ENCODE measurements at regions not wholly inside any gene's neighbourhood (a gene's known extent, or its start where the extent isn't known, plus 50 kb on each side); places are given as distances from the start of the nearest gene placed in this dataset.

DNA sequence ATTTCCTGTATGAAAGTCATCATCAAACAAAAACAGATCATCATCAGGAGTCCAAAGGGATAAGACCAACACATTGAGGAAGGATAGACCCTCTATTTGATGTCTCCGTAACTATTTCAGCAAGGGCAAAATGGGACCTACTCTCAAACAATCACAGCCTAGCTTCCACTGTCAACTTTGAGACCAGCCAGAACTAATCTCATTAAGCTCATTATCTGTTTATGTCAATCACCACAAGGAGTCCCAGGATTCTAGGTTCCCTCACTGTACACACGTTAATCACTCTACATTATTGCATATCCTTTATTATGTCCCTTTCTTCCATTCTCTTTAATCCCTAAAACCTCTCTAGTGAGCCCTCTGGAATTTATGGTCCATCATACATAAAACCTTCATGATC, 370.3 kb upstream of the LINC00305 start:
- Histone ChIP-seq H3K27me3 (ENCODE audit: insufficient read depth, low read length) (no peaks in the 10 kb centered on the region), H3K79me2 (ENCODE audit: insufficient read depth, low read length) (no peaks in the 10 kb centered on the region), H2BK15ac (ENCODE audit: low read depth, low read length) (no peak overlapping the region), H4K5ac (ENCODE audit: insufficient read length, low read depth, low read length) (no peak overlapping the region), H3K9ac (ENCODE audit: extremely low read depth, insufficient read length, low read length) (no peak overlapping the region), H3K14ac (ENCODE audit: insufficient read depth, low read length) (no peak overlapping the region), H4K91ac (ENCODE audit: insufficient read length, low read depth, low read length) (no peak overlapping the region), H2BK12ac (ENCODE audit: insufficient read length, low read depth, low read length) (no peak overlapping the region), H3K23ac (ENCODE audit: insufficient read length, low read depth, low read length) (no peak overlapping the region), H4K20me1 (ENCODE audit: control insufficient read depth, insufficient read depth, insufficient read length) (no peaks in the 10 kb centered on the region), H3K23me2 (ENCODE audit: insufficient read length, low read depth, low read length, poor library complexity, severe bottlenecking) (no peaks in the 10 kb centered on the region), H3K9me3 (ENCODE audit: control insufficient read depth, low read depth, low read length) (no peaks in the 10 kb centered on the region), H2BK20ac (ENCODE audit: low read depth, low read length, poor library complexity, severe bottlenecking) (no peak overlapping the region), H2AFZ (ENCODE audit: low read length) (no peak overlapping the region), H3K4ac (ENCODE audit: low read depth, low read length) (no peak overlapping the region), H3K79me1 (ENCODE audit: insufficient read depth, low read depth, low read length, poor library complexity, severe bottlenecking) (no peaks in the 10 kb centered on the region), H2BK120ac (ENCODE audit: low read depth, low read length, poor library complexity, severe bottlenecking) (no peak overlapping the region), H3K18ac (ENCODE audit: insufficient read length, low read depth, low read length) (no peak overlapping the region), H3K27ac (ENCODE audit: insufficient read length, low read depth, low read length) (no peak overlapping the region), H4K8ac (replicated peaks; ENCODE audit: insufficient read length, low read depth, low read length) (no peak overlapping the region), H3K4me1 (ENCODE audit: insufficient read depth, low read length) (no peaks in the 10 kb centered on the region), H3K56ac (ENCODE audit: insufficient read length, low read depth, low read length) (no peak overlapping the region), H2AK5ac (ENCODE audit: insufficient read length, low read length) (no peak overlapping the region), H2BK5ac (ENCODE audit: insufficient read length, low read length) (no peak overlapping the region), H3T11ph (ENCODE audit: low read length) (no peak overlapping the region), H3K4me2 (ENCODE audit: insufficient read depth, insufficient read length, low read length) (no peak overlapping the region)
- Mint-ChIP-seq H3K9me3 (peaks cover 4 to 5% of the 10 kb centered on the region in 2 experiments; a peak in 2 of 5 replicates), H3K27ac (no peak overlapping the region; a peak in 1 of 7 replicates), H3K27me3 (ENCODE audit: low read depth) (no peaks in the 10 kb centered on the region), H3K36me3 (ENCODE audit: insufficient read depth in 1 of 3, low read depth in 3 of 3) (peaks cover 0 to 5% (median 3%) of the 10 kb centered on the region in 3 experiments; a peak in 4 of 7 replicates), H3K4me3 (no peak overlapping the region), H3K4me1 (peaks cover 3 to 4% of the 10 kb centered on the region in 2 experiments; a peak in 3 of 4 replicates)
- WGBS (ENCODE audit: extremely low coverage, insufficient read length, low lambda C conversion rate) = no CpG with 5 or more reads among the region's 2 CpGs
- DNase-seq = no peak
- TF ChIP-seq, protein P1, sequence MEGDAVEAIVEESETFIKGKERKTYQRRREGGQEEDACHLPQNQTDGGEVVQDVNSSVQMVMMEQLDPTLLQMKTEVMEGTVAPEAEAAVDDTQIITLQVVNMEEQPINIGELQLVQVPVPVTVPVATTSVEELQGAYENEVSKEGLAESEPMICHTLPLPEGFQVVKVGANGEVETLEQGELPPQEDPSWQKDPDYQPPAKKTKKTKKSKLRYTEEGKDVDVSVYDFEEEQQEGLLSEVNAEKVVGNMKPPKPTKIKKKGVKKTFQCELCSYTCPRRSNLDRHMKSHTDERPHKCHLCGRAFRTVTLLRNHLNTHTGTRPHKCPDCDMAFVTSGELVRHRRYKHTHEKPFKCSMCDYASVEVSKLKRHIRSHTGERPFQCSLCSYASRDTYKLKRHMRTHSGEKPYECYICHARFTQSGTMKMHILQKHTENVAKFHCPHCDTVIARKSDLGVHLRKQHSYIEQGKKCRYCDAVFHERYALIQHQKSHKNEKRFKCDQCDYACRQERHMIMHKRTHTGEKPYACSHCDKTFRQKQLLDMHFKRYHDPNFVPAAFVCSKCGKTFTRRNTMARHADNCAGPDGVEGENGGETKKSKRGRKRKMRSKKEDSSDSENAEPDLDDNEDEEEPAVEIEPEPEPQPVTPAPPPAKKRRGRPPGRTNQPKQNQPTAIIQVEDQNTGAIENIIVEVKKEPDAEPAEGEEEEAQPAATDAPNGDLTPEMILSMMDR (conservative IDR thresholded peaks at IDR 0.05) = no peak
